AG10803 (cell line): ENCODE measurements at regions not wholly inside any gene's neighbourhood (a gene's known extent, or its start where the extent isn't known, plus 50 kb on each side); places are given as distances from the start of the nearest gene placed in this dataset.

ENCODE experiments used
- DNase-seq: peaks from one replicate; pipeline ENCODE4 v3.0.0; 2010; ENCODE audit warnings: low read depth
- H3K4me3 ChIP-seq: 2 replicates; pipeline ENCODE4 v1.5.1; 2011; ENCODE audit warnings: mild to moderate bottlenecking, low read length, control low read depth
- CTCF ChIP-seq: conservative IDR thresholded peaks from 2 replicates; pipeline ENCODE4 v1.5.1; 2011; ENCODE audit warnings: mild to moderate bottlenecking, low read length, control low read depth, inconsistent platforms

- no peak for TF ChIP-seq CTCF
- no peak overlapping the region for H3K4me3 ChIP-seq
- no peak for DNase-seq
Observed at GRCh38 chr5:124231802-124232201, 514.6 kb downstream of the ZNF608 start.

- no peak overlapping the region for H3K4me3 ChIP-seq
- TF ChIP-seq CTCF, result no peak
- DNase-seq, result no peak
Observed at GRCh38 chr5:124231230-124231629, 515.2 kb downstream of the ZNF608 start.

GRCh38 chr5:124230456-124230855 is 516.0 kb downstream of the ZNF608 start:
- TF ChIP-seq CTCF, result no peak
- H3K4me3 ChIP-seq, result no peak overlapping the region
- no peak for DNase-seq

- H3K4me3 ChIP-seq, result no peak overlapping the region
- no peak for TF ChIP-seq CTCF
- no peak for DNase-seq
Observed at GRCh38 chr5:124229352-124229751, 517.1 kb downstream of the ZNF608 start.

GRCh38 chr5:124227914-124228313 is 518.5 kb downstream of the ZNF608 start:
- no peak for DNase-seq
- TF ChIP-seq CTCF, result no peak
- no peak overlapping the region for H3K4me3 ChIP-seq

GRCh38 chr5:124220418-124220817 is 526.0 kb downstream of the ZNF608 start:
- DNase-seq, result no peak
- H3K4me3 ChIP-seq, result no peak overlapping the region
- no peak for TF ChIP-seq CTCF

GRCh38 chr5:124212934-124213333 is 533.5 kb downstream of the ZNF608 start:
- no peak for TF ChIP-seq CTCF
- DNase-seq, result no peak

More at GRCh38 chr5:124212934-124213333, 533.5 kb downstream of the ZNF608 start:
- H3K4me3 ChIP-seq, result no peak overlapping the region
